GM12873 (cell line): ENCODE measurements at regions not wholly inside any gene's neighbourhood (a gene's known extent, or its start where the extent isn't known, plus 50 kb on each side); places are given as distances from the start of the nearest gene placed in this dataset.

Source experiments
- CTCF ChIP-seq: IDR thresholded peaks from 2 replicates; pipeline ENCODE4 v1.5.1; 2012; ENCODE audit warnings: low read depth, mild to moderate bottlenecking, moderate library complexity, low read length, control low read depth; ENCODE audit not compliant: insufficient read depth; ENCODE audit errors: missing control alignments

GRCh38 chr6:91243436-91243835 lies 656.6 kb upstream of the MAP3K7 start:
- TF ChIP-seq CTCF: no peak

GRCh38 chr6:91242614-91242949 lies 655.7 kb upstream of the MAP3K7 start:
- no peak for TF ChIP-seq CTCF

GRCh38 chr6:91241946-91242613 lies 655.2 kb upstream of the MAP3K7 start:
- no peak for TF ChIP-seq CTCF

GRCh38 chr6:91240878-91241603 lies 654.2 kb upstream of the MAP3K7 start:
- TF ChIP-seq CTCF: no peak

GRCh38 chr6:91221072-91221720 lies 634.3 kb upstream of the MAP3K7 start:
- TF ChIP-seq CTCF: no peak

- TF ChIP-seq CTCF: no peak
Observed at GRCh38 chr6:91213229-91213901, 626.5 kb upstream of the MAP3K7 start.
